HEK293 (cell line): ENCODE measurements at regions not wholly inside any gene's neighbourhood (a gene's known extent, or its start where the extent isn't known, plus 50 kb on each side); places are given as distances from the start of the nearest gene placed in this dataset.

ENCODE experiments used
- ZBTB7A ChIP-seq: fragments of 450-650 bp; formaldehyde crosslinking; IDR thresholded peaks from 2 replicates; pipeline ENCODE4 v1.5.1; 2016; ENCODE audit warnings: low read depth, missing biosample characterization, missing genetic modification characterization
- TF ChIP-seq, protein P1 (sequence below): fragments of 450-650 bp; formaldehyde crosslinking; IDR thresholded peaks from 2 replicates; pipeline ENCODE4 v1.5.1; 2016; ENCODE audit warnings: missing biosample characterization, missing genetic modification characterization

DNA sequence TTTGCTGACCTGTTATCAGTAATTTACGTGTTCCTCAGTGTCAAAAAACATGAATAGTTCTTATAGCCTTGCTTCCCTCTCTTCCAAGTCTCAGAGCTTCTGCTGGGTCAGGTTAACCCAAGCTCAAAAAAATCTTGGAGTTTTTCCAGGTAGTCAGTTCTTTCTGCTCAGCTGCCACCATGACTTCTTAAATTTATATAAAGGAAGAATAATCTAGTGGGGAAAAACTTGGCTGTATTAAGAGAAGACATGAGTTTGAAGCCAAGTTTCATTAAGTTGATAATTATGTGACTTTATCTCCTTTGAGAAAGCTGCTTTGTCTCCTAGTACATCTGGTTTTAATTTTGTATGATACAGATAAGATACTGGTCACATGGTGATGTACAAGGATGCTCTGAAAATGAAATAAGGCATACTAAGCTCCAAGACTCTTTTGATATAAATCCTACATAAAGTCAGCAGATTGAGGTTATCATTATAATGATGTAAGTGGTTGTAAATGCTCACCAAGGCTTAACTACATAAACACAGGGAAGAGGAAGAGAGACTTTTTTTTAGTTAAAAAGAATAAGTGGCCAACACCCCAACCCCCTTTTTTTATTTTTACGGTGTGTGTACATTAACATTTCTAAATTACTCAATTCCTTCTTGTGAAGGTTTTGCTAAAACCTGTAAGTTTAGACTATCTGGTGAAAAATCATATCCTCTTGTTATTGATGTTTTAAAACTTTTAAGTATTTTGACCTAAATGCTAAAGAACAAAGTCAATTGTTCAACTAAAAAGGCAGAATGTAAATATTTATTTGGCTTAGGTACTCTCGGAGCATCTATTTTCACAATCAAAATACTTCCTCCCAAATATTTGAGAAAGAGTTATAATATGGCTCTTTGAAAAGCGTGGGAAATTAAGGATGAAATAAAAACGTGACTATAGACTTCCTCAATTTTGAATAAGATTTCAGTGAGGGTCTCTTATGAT, 84.1 kb upstream of the SLC38A2 start:
- TF ChIP-seq ZBTB7A (tag by site-specific recombination), result no peak
- TF ChIP-seq, protein P1, sequence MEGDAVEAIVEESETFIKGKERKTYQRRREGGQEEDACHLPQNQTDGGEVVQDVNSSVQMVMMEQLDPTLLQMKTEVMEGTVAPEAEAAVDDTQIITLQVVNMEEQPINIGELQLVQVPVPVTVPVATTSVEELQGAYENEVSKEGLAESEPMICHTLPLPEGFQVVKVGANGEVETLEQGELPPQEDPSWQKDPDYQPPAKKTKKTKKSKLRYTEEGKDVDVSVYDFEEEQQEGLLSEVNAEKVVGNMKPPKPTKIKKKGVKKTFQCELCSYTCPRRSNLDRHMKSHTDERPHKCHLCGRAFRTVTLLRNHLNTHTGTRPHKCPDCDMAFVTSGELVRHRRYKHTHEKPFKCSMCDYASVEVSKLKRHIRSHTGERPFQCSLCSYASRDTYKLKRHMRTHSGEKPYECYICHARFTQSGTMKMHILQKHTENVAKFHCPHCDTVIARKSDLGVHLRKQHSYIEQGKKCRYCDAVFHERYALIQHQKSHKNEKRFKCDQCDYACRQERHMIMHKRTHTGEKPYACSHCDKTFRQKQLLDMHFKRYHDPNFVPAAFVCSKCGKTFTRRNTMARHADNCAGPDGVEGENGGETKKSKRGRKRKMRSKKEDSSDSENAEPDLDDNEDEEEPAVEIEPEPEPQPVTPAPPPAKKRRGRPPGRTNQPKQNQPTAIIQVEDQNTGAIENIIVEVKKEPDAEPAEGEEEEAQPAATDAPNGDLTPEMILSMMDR (tag by site-specific recombination), result no peak
